Activated CD8-positive, alpha-beta memory T cell treated with anti-CD3 and anti-CD28 coated beads, Interleukin-2, amount 10 ng/mL, durations not matched to agents 7 days and 5 days (primary cell): ENCODE measurements at regions not wholly inside any gene's neighbourhood (a gene's known extent, or its start where the extent isn't known, plus 50 kb on each side); places are given as distances from the start of the nearest gene placed in this dataset.

Experiments used
- ATAC-seq: fragments of 150-1000 bp; cut with Tn5 transposase; one replicate; pipeline ENCODE4 v1.10.0; 2021; ENCODE audit warnings: moderate library complexity
- CTCF ChIA-PET: fragments of 350-600 bp; sonication (Branson Sonifier 250); formaldehyde crosslinking; loops from one replicate; lab custom pipeline; 2021; ENCODE audit warnings: antibody characterized with exemption; lab: Charles Lee
- DNase-seq: peaks from one replicate; pipeline ENCODE4 v3.0.0-alpha.2; 2020
- H3K27ac Mint-ChIP-seq: one replicate; pipeline ENCODE4 v1.8.0; 2021; ENCODE audit warnings: mild to moderate bottlenecking, mixed read lengths
- H3K27me3 Mint-ChIP-seq: one replicate; pipeline ENCODE4 v1.8.0; 2021; ENCODE audit warnings: mixed read lengths
- H3K36me3 Mint-ChIP-seq: one replicate; pipeline ENCODE4 v1.8.0; 2021; ENCODE audit warnings: mild to moderate bottlenecking, mixed read lengths
- H3K4me1 Mint-ChIP-seq: one replicate; pipeline ENCODE4 v1.8.0; 2021; ENCODE audit warnings: mixed read lengths
- H3K4me3 Mint-ChIP-seq: one replicate; pipeline ENCODE4 v1.8.0; 2021; ENCODE audit warnings: mild to moderate bottlenecking, moderate library complexity, mixed read lengths
- H3K9me3 Mint-ChIP-seq: one replicate; pipeline ENCODE4 v1.8.0; 2022; ENCODE audit warnings: low read depth, mixed read lengths

DNA sequence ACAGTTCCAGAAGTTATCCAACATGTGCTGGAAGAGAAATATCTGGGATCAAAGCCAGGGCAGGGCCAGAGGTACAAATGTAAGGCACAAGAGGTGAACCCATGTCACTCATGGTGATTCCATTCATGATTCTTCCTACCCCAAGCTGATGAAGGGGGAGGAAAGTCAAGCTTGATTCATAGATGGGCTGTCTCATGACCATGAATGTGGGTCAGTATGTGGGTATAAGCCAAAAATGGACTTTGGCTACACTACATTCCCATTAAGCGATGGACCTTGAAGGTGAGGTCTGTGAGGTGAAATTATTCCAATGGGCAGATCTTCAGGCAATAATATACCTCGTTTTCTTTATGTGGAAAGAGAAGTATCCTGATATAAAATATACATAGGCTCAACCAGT is 217.1 kb downstream of the BTG1 start:
- H3K36me3 Mint-ChIP-seq = no peaks in the 10 kb centered on the region
- no peak overlapping the region for H3K4me3 Mint-ChIP-seq
- no peak for DNase-seq
- H3K27me3 Mint-ChIP-seq = no peaks in the 10 kb centered on the region
- CTCF ChIA-PET = no interaction called here
- no peak overlapping the region for H3K27ac Mint-ChIP-seq
- H3K9me3 Mint-ChIP-seq = peaks cover 4% of the 10 kb centered on the region
- no peak for ATAC-seq
- no peaks in the 10 kb centered on the region for H3K4me1 Mint-ChIP-seq

DNA sequence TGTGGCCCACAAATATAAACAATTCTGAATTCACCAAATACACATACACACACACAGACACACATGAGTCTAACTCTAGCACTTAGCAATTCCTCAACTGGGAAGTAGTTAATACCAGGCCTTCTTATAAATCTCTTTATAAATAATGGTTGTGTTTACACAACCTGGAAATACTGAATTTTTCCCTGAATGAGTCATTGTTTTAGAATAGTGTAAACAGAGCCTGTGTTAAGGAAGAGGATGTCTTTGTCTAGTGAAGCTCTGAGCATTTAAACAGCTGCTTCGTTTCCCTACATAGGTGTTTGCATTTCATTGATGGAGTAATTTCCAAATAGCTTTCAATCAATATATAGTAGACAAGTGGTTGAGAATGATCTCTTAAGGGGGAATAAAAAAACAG is 218.8 kb downstream of the BTG1 start:
- H3K27ac Mint-ChIP-seq = no peak overlapping the region
- H3K36me3 Mint-ChIP-seq = no peaks in the 10 kb centered on the region
- no peaks in the 10 kb centered on the region for H3K27me3 Mint-ChIP-seq
- H3K4me3 Mint-ChIP-seq = no peak overlapping the region
- CTCF ChIA-PET = no interaction called here
- H3K4me1 Mint-ChIP-seq = no peaks in the 10 kb centered on the region
- ATAC-seq (no peak), DNase-seq (no peak)
- H3K9me3 Mint-ChIP-seq = peaks cover 4% of the 10 kb centered on the region

DNA sequence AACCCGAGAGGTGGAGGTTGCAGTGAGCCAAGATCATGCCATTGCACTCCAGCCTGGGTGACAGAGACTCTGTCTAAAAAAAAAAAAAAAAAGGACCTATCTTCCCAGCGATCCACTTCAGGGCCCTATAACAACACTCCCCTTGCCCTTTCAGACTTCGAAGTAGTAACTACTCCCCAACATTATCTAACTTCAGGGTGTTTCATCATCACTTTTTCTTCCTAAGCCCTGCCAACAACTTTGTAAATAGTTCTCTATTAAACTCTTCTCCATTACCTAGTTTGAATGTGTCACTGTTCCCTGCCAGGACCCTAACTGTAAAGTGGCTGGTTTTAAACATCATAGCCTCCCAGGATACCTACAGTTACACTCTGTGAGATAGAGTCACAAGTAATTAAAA is 220.8 kb downstream of the BTG1 start:
- CTCF ChIA-PET = no interaction called here
- peaks cover 2% of the 10 kb centered on the region for H3K4me1 Mint-ChIP-seq
- no peak overlapping the region for H3K4me3 Mint-ChIP-seq
- no peaks in the 10 kb centered on the region for H3K27me3 Mint-ChIP-seq
- DNase-seq (no peak), ATAC-seq (no peak)
- H3K9me3 Mint-ChIP-seq = peaks cover 4% of the 10 kb centered on the region
- no peak overlapping the region for H3K27ac Mint-ChIP-seq
- no peaks in the 10 kb centered on the region for H3K36me3 Mint-ChIP-seq

DNA sequence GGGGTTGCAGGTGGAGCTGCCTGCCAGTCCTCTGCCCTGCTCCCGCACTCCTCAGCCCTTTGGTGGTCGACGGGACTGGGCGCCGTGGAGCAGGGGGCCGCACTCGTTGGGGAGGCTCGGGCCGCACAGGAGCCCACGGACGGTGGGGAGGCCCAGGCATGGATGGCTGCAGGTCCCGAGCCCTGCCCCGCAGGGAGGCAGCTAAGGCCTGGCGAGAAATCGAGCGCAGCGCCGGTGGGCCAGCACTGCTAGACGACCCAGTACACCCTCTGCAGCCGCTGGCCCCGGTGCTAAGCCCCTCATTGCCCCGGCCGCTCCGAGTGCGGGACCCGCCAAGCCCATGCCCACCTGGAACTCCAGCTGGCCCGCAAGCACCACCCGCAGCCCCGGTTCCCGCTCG is 221.8 kb downstream of the BTG1 start:
- DNase-seq = no peak
- Mint-ChIP-seq H3K4me1 (peaks cover 2% of the 10 kb centered on the region), H3K36me3 (no peaks in the 10 kb centered on the region), H3K27me3 (no peaks in the 10 kb centered on the region), H3K9me3 (peaks cover 4% of the 10 kb centered on the region), H3K27ac (no peak overlapping the region), H3K4me3 (no peak overlapping the region)
- ATAC-seq = no peak
- CTCF ChIA-PET = interaction anchor here (2.5 kb wide), 1 partner anchor 8 kb away, joined by 6 read pairs; no protein-coding TSS in a partner anchor

DNA sequence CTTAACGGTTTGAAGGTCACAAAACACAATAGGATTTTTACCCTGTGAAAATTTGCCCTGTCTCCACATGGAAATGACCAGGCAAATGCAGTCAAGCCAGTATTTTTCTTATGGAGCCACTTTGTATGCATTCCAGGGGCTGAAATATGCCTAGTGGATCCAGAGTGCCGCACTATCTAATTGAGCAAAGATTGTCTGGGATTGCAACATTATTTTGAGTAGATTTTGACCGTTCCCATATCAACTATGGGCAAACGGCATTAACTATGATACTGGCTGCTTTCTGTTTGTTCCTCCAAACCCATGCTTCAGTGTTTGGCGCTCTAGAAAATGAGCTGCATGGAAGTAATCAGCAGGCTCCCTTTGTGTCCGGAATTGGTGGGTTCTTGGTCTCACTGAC is 223.0 kb downstream of the BTG1 start:
- peaks cover 2% of the 10 kb centered on the region for H3K4me1 Mint-ChIP-seq
- no peak for ATAC-seq
- DNase-seq = no peak
- H3K27ac Mint-ChIP-seq = no peak overlapping the region
- no peaks in the 10 kb centered on the region for H3K36me3 Mint-ChIP-seq
- no peaks in the 10 kb centered on the region for H3K27me3 Mint-ChIP-seq
- peaks cover 4% of the 10 kb centered on the region for H3K9me3 Mint-ChIP-seq
- CTCF ChIA-PET = interaction anchor here (2.5 kb wide), 1 partner anchor 9 kb away, joined by 6 read pairs; no protein-coding TSS in a partner anchor
- H3K4me3 Mint-ChIP-seq = no peak overlapping the region

DNA sequence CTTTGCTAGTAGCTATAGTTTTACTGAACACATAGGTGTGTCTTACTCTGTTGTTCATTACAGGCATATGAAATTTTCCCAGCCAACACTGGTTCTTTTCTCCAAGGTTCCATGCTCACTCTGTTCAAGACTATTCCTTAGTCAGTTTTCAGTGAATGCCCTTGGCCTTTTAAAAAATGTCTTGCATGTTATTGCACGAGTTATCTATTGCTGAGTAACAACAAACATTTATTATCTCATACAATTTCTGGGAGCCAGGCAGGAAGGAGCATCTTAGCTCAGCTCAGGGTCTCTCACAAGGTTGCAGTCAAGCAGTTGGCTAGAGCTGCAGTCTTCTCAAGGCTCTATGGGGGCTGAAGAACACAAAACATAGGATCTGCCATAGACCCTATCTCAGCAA is 223.5 kb downstream of the BTG1 start:
- Mint-ChIP-seq H3K4me3 (no peak overlapping the region), H3K27ac (no peak overlapping the region), H3K4me1 (peaks cover 2% of the 10 kb centered on the region), H3K36me3 (no peaks in the 10 kb centered on the region), H3K27me3 (no peaks in the 10 kb centered on the region), H3K9me3 (peaks cover 4% of the 10 kb centered on the region)
- DNase-seq = no peak
- ATAC-seq = no peak
- CTCF ChIA-PET = interaction anchor here (2.5 kb wide), 1 partner anchor 10 kb away, joined by 6 read pairs; no protein-coding TSS in a partner anchor

DNA sequence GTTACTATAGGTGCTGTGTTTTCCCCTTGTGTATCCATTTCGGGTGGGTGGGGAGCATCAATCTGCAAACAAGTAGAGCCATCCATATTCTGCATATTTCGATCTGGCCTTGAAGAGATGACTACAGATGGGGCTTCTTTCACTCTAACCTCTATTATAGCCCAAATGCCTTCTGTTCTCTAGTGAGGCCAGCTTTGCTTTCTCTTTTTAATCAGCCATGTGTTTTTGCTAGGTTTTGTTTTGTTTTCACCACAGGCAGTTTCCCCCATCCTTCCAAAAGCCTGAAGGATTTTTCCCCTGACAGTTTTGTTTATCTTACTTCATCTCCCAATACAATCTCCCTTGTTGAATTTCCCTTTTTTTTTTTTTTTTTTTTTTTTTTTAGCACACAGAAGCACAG is 224.1 kb downstream of the BTG1 start:
- CTCF ChIA-PET = no interaction called here
- Mint-ChIP-seq H3K4me3 (no peak overlapping the region), H3K27ac (no peak overlapping the region), H3K27me3 (no peaks in the 10 kb centered on the region), H3K36me3 (no peaks in the 10 kb centered on the region), H3K9me3 (peaks cover 4% of the 10 kb centered on the region), H3K4me1 (peaks cover 2% of the 10 kb centered on the region)
- no peak for ATAC-seq
- no peak for DNase-seq

DNA sequence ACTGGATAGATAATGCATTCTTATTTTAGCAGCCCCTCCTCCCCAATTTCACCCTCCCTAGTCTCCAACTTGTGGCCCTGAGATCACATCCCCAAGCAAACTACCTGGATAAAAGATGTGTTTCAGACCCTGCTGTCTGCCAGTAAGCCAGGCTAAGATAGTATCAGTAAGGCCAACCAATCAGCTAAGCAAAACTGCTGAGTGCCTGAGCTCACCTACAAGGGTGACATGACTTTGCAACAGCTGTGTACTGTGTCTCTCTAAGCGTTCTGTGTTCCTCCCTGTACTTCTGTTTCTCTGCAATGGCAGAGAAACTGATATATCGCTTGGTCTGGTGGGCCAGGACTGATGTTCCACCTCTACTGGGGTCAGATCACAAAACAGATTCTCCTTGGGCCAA is 224.9 kb downstream of the BTG1 start:
- ATAC-seq (no peak), DNase-seq (no peak)
- H3K4me1 Mint-ChIP-seq = peaks cover 2% of the 10 kb centered on the region
- H3K27me3 Mint-ChIP-seq = no peaks in the 10 kb centered on the region
- no peaks in the 10 kb centered on the region for H3K36me3 Mint-ChIP-seq
- CTCF ChIA-PET = no interaction called here
- no peak overlapping the region for H3K4me3 Mint-ChIP-seq
- no peak overlapping the region for H3K27ac Mint-ChIP-seq
- peaks cover 4% of the 10 kb centered on the region for H3K9me3 Mint-ChIP-seq

DNA sequence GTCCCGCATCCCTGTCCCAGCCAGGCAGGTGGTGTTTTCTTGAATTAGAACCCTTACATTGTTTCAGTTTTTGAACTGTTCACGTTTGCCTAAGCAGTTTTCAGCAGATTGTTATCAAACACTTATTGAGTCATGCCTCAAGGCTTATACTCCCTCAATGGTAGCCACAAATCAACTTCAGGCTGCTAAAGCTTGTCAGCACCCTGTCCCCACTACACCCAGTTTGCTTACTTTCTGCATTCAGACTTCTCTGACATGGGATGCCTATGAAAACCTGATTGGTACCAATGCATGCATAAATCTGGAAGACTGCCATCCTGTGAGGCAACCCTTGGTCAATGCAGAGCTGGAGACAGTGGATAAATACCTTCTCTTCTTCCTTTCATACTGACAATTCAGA is 225.4 kb downstream of the BTG1 start:
- Mint-ChIP-seq H3K27ac (no peak overlapping the region), H3K27me3 (no peaks in the 10 kb centered on the region), H3K9me3 (peaks cover 4% of the 10 kb centered on the region), H3K36me3 (no peaks in the 10 kb centered on the region), H3K4me1 (peaks cover 2% of the 10 kb centered on the region), H3K4me3 (no peak overlapping the region)
- CTCF ChIA-PET = no interaction called here
- ATAC-seq (no peak), DNase-seq (no peak)

DNA sequence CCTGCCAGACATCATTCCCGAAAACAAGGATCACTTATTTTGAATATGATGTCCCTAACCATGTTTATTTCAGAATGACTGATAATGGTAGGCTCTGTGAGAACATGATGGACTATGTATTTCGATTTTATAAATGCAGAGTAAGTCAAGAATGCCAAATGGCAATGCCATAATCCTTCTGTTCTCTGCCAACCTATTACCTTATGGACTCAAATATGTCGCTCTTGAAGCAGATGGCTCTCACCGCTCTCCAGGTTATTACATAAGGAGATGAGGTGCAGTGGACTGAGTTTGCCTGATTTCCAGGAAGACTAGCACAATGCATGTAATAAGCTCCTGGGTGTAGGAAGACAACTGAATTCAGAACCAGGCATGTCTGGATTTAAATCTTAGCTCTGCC is 227.2 kb downstream of the BTG1 start:
- Mint-ChIP-seq H3K36me3 (no peaks in the 10 kb centered on the region), H3K4me3 (no peak overlapping the region), H3K27ac (no peak overlapping the region), H3K4me1 (peaks cover 2% of the 10 kb centered on the region), H3K27me3 (no peaks in the 10 kb centered on the region), H3K9me3 (no peaks in the 10 kb centered on the region)
- DNase-seq = no peak
- no peak for ATAC-seq
- CTCF ChIA-PET = interaction anchor here (1.6 kb wide), 1 partner anchor 13 kb away, joined by 4 read pairs; no protein-coding TSS in a partner anchor

DNA sequence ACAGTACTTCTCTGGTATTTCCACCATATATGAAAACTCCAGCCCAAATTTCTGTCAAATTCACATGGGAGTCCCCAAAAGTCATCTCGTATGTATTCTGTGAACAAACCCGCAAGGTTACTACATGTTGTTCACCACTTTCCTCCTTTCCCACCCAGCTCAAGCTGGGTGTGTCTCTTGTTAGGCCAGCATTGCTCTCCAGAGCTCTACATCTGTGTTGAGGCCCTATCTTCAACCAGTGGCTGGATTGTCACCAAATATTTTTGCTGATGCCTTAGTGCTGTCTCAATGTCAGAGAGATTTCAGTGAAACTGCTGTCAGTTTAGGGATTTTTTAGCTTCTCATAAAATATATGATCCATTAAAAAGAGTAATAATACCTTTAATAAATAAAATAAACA is 230.9 kb downstream of the BTG1 start:
- Mint-ChIP-seq H3K4me3 (no peak overlapping the region), H3K9me3 (no peaks in the 10 kb centered on the region), H3K36me3 (no peaks in the 10 kb centered on the region), H3K4me1 (no peaks in the 10 kb centered on the region), H3K27ac (no peak overlapping the region), H3K27me3 (no peaks in the 10 kb centered on the region)
- DNase-seq = no peak
- CTCF ChIA-PET = interaction anchor here (1.4 kb wide), 1 partner anchor 103 kb away, joined by 4 read pairs; no protein-coding TSS in a partner anchor
- no peak for ATAC-seq

DNA sequence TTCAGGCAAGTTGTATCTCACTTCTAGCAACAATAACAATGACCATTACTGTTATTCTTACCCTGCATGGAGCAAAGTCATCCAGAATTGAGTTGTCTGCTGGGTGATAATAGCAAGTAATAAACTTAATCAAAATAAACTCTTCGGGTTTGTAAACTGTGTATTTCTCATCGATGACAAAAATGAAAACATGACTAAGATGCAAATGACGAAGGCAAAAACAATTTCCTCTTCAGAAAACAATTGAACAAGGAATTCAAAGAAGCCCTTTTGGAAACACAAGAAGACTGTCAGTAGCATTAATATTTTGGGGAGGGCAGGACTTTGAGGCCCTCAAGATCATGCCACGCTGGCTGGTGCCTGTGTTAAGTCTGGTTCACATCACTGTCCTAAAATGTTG is 232.0 kb downstream of the BTG1 start:
- ATAC-seq = no peak
- no peaks in the 10 kb centered on the region for H3K9me3 Mint-ChIP-seq
- no peak overlapping the region for H3K4me3 Mint-ChIP-seq
- H3K27me3 Mint-ChIP-seq = no peaks in the 10 kb centered on the region
- no peaks in the 10 kb centered on the region for H3K4me1 Mint-ChIP-seq
- no peak for DNase-seq
- H3K27ac Mint-ChIP-seq = no peak overlapping the region
- CTCF ChIA-PET = no interaction called here
- no peaks in the 10 kb centered on the region for H3K36me3 Mint-ChIP-seq

DNA sequence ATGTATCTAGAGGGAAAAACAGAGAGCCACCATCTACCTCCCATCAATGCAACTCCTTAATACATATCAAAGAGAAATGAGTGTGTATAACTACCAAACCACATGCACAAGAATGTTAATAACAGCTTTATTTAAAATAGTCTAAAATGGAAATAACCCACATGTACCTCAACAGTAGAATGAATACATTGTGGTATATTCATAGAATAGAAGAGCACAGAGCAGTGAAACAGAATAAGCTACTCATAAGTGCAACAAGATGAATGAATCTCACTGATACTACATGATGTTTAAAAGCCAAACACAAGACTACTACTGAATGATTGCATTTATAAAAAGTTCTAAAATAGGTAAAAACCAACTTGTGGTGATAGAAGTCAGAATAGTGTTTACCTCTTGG is 232.5 kb downstream of the BTG1 start:
- H3K9me3 Mint-ChIP-seq = peaks cover 3% of the 10 kb centered on the region
- H3K27me3 Mint-ChIP-seq = no peaks in the 10 kb centered on the region
- DNase-seq (no peak), ATAC-seq (no peak)
- peaks cover 2% of the 10 kb centered on the region for H3K36me3 Mint-ChIP-seq
- H3K4me1 Mint-ChIP-seq = no peaks in the 10 kb centered on the region
- H3K27ac Mint-ChIP-seq = no peak overlapping the region
- H3K4me3 Mint-ChIP-seq = no peak overlapping the region
- CTCF ChIA-PET = no interaction called here

DNA sequence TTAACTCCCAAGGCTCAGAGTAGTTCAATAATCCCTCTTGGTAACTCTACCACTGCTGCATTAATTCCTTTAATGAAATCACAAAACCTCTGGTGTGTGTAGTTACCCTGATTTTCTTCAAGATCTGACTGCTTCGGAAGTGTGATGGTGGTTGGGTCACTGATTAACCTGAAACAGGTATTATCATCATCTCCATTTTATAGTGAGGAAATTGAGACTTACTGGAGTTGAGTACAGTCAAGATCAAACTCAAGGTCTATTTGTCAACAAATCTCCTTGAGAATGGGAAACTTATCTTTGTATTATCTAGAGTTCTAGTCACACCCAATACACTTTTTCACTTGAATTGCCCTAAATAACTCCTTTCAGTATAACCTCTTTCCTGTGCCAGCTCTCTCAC is 233.5 kb downstream of the BTG1 start:
- ATAC-seq (no peak), DNase-seq (no peak)
- Mint-ChIP-seq H3K27ac (no peak overlapping the region), H3K36me3 (peaks cover 6% of the 10 kb centered on the region), H3K27me3 (no peaks in the 10 kb centered on the region), H3K4me3 (no peak overlapping the region), H3K9me3 (peaks cover 9% of the 10 kb centered on the region), H3K4me1 (no peaks in the 10 kb centered on the region)
- CTCF ChIA-PET = no interaction called here

DNA sequence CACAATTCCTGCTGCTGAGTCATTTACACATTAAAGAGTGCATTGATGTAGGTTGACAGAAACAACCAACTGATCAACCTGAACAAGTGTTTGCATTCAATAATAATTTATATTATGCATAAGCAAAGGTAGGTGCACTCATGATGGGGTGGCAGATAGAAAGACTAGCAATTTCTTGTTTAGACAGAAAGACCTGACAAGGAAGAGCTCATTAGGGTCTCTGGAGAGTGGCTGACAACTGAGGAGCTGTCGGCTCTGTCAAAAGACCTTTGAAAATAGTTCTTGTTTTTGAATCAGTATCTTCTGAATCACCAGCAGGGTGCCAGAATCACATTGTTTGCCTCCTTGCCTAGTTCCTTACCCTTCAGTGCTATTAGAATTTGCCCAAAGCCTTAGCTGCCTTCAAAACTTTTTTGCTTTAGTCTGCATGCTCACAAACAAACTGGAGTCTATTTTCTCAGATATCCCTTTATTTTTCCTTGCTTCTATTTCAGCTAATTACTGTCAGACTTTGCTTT is 234.7 kb downstream of the BTG1 start:
- no peak for ATAC-seq
- no peak for DNase-seq
- H3K4me3 Mint-ChIP-seq = no peak overlapping the region
- H3K9me3 Mint-ChIP-seq = peaks cover 11% of the 10 kb centered on the region
- CTCF ChIA-PET = interaction anchor here (0.9 kb wide), 1 partner anchor 525 kb away, joined by 3 read pairs; no protein-coding TSS in a partner anchor
- no peak overlapping the region for H3K27ac Mint-ChIP-seq
- H3K36me3 Mint-ChIP-seq = peaks cover 7% of the 10 kb centered on the region
- H3K4me1 Mint-ChIP-seq = no peaks in the 10 kb centered on the region
- H3K27me3 Mint-ChIP-seq = no peaks in the 10 kb centered on the region
